ENCODE measurements at regions not wholly inside any gene's neighbourhood (a gene's known extent, or its start where the extent isn't known, plus 50 kb on each side); places are given as distances from the start of the nearest gene placed in this dataset.

- no peak for DNase-seq (ENCODE audit: low read depth in 2 of 2)
These were observed 235.1 kb downstream of the UQCRFS1 start for GRCh38 chr19:28977826-28978225.

- DNase-seq (ENCODE audit: low read depth in 2 of 2) = no peak
These were observed 240.7 kb downstream of the UQCRFS1 start for GRCh38 chr19:28972058-28972852.

GRCh38 chr19:28971513-28971912 lies 241.4 kb downstream of the UQCRFS1 start:
- DNase-seq (ENCODE audit: low read depth in 2 of 2) = no peak

- no peak for DNase-seq (ENCODE audit: low read depth in 2 of 2)
These were observed 241.9 kb downstream of the UQCRFS1 start for GRCh38 chr19:28971049-28971448.

GRCh38 chr19:28968721-28969120 lies 244.2 kb downstream of the UQCRFS1 start:
- DNase-seq (ENCODE audit: low read depth in 2 of 2) = no peak

GRCh38 chr19:28966737-28967399 lies 246.1 kb downstream of the UQCRFS1 start:
- no peak for DNase-seq (ENCODE audit: low read depth in 2 of 2)

- DNase-seq (ENCODE audit: low read depth in 2 of 2) = no peak
These were observed 248.5 kb downstream of the UQCRFS1 start for GRCh38 chr19:28964500-28964899.

GRCh38 chr19:28963486-28964250 lies 249.3 kb downstream of the UQCRFS1 start:
- DNase-seq (ENCODE audit: low read depth in 2 of 2) = no peak

- DNase-seq (ENCODE audit: low read depth in 2 of 2) = no peak
These were observed 251.0 kb downstream of the UQCRFS1 start for GRCh38 chr19:28961772-28962500.

- DNase-seq (ENCODE audit: low read depth in 2 of 2) = no peak
These were observed 251.8 kb downstream of the UQCRFS1 start for GRCh38 chr19:28960986-28961705.

GRCh38 chr19:28960586-28960985 lies 252.4 kb downstream of the UQCRFS1 start:
- no peak for DNase-seq (ENCODE audit: low read depth in 2 of 2)

GRCh38 chr19:28956961-28957360 lies 256.0 kb downstream of the UQCRFS1 start:
- no peak for DNase-seq (ENCODE audit: low read depth in 2 of 2)

- DNase-seq (ENCODE audit: low read depth in 2 of 2) = no peak
These were observed 256.5 kb downstream of the UQCRFS1 start for GRCh38 chr19:28956421-28956820.

GRCh38 chr19:28949535-28949934 lies 263.4 kb downstream of the UQCRFS1 start:
- no peak for DNase-seq (ENCODE audit: low read depth in 2 of 2)

GRCh38 chr19:28949027-28949426 lies 263.9 kb downstream of the UQCRFS1 start:
- no peak for DNase-seq (ENCODE audit: low read depth in 2 of 2)

GRCh38 chr19:28948566-28948965 lies 264.4 kb downstream of the UQCRFS1 start:
- no peak for DNase-seq (ENCODE audit: low read depth in 2 of 2)

- DNase-seq (ENCODE audit: low read depth in 2 of 2) = no peak
These were observed 264.9 kb downstream of the UQCRFS1 start for GRCh38 chr19:28948026-28948425.

GRCh38 chr19:28943651-28944050 lies 269.3 kb downstream of the UQCRFS1 start:
- DNase-seq (ENCODE audit: low read depth in 2 of 2) = no peak

GRCh38 chr19:28941833-28942232 lies 271.1 kb downstream of the UQCRFS1 start:
- no peak for DNase-seq (ENCODE audit: low read depth in 2 of 2)

GRCh38 chr19:28940751-28941500 lies 272.0 kb downstream of the UQCRFS1 start:
- no peak for DNase-seq (ENCODE audit: low read depth in 2 of 2)

Data from stimulated activated CD8-positive, alpha-beta memory T cell treated with anti-CD3 and anti-CD28 coated beads, Interleukin-7, amount 100 ng/mL, for 4 hours (primary cell).